ENCODE measurements at regions not wholly inside any gene's neighbourhood (a gene's known extent, or its start where the extent isn't known, plus 50 kb on each side); places are given as distances from the start of the nearest gene placed in this dataset.

DNA sequence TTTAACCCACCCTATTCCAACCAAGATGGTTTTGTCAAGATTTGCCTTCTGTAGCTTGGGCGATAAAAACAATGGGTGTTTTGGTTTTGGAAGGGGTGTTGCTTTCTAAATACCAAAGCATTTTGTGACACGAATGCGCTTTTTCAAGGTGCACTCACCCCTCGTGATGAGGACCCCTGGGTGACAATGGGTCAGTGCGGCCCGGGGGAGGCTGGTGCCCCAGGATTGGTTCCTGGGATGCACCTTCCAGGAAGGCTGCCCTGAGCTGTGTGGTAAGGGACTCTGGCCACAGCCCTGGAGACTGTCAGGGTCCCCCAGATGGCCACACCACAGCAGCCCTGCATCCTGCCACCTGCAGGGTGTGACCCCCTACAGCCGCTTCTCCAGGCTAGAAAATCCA, 180.6 kb upstream of the MYL2 start:
- TF ChIP-seq MYC (IDR thresholded peaks at IDR 0.05; ENCODE audit: borderline replicate concordance, low read length): no peak
- TF ChIP-seq, protein P1, sequence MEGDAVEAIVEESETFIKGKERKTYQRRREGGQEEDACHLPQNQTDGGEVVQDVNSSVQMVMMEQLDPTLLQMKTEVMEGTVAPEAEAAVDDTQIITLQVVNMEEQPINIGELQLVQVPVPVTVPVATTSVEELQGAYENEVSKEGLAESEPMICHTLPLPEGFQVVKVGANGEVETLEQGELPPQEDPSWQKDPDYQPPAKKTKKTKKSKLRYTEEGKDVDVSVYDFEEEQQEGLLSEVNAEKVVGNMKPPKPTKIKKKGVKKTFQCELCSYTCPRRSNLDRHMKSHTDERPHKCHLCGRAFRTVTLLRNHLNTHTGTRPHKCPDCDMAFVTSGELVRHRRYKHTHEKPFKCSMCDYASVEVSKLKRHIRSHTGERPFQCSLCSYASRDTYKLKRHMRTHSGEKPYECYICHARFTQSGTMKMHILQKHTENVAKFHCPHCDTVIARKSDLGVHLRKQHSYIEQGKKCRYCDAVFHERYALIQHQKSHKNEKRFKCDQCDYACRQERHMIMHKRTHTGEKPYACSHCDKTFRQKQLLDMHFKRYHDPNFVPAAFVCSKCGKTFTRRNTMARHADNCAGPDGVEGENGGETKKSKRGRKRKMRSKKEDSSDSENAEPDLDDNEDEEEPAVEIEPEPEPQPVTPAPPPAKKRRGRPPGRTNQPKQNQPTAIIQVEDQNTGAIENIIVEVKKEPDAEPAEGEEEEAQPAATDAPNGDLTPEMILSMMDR (IDR thresholded peaks at IDR 0.05): no peak
- no peak for TF ChIP-seq POLR2A (IDR thresholded peaks at IDR 0.05; ENCODE audit: low read length)
- TF ChIP-seq RAD21 (conservative IDR thresholded peaks at IDR 0.05 in 1 of 2, IDR thresholded peaks at IDR 0.05 in 1 of 2): no peak
- TF ChIP-seq, protein P2, sequence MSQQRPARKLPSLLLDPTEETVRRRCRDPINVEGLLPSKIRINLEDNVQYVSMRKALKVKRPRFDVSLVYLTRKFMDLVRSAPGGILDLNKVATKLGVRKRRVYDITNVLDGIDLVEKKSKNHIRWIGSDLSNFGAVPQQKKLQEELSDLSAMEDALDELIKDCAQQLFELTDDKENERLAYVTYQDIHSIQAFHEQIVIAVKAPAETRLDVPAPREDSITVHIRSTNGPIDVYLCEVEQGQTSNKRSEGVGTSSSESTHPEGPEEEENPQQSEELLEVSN (IDR thresholded peaks at IDR 0.05; ENCODE audit: borderline replicate concordance, low read depth): no peak
- TF ChIP-seq ZSCAN20 (CRISPR knock-in tag; IDR thresholded peaks at IDR 0.05): no peak
- TF ChIP-seq EP300 (IDR thresholded peaks at IDR 0.05): no peak
- TF ChIP-seq JUNB (IDR thresholded peaks at IDR 0.05): no peak

All from A549 (cell line).